Activated naive CD4-positive, alpha-beta T cell treated with anti-CD3 and anti-CD28 coated beads for 36 hours (primary cell): ENCODE measurements at regions not wholly inside any gene's neighbourhood (a gene's known extent, or its start where the extent isn't known, plus 50 kb on each side); places are given as distances from the start of the nearest gene placed in this dataset.
"Not testable (repeated sequence)": the region's sequence is repeated elsewhere in the genome, so short reads cannot be mapped to it uniquely, and the experiment has no call there.

ENCODE experiments used
- CTCF ChIA-PET: fragments of 350-600 bp; sonication (Branson Sonifier 250); formaldehyde crosslinking; loops from one replicate; lab custom pipeline; 2021; ENCODE audit warnings: antibody characterized with exemption; lab: Charles Lee
- DNase-seq: peaks from one replicate; pipeline ENCODE4 v3.0.0-alpha.2; 2020
- H3K27ac Mint-ChIP-seq: one replicate; pipeline ENCODE4 v1.8.0; 2021; ENCODE audit warnings: mild to moderate bottlenecking, mixed read lengths
- H3K27me3 Mint-ChIP-seq: one replicate; pipeline ENCODE4 v1.8.0; 2021; ENCODE audit warnings: low read depth, mixed read lengths
- H3K36me3 Mint-ChIP-seq: one replicate; pipeline ENCODE4 v1.8.0; 2021; ENCODE audit warnings: low read depth, mixed read lengths
- H3K4me1 Mint-ChIP-seq: one replicate; pipeline ENCODE4 v1.8.0; 2021; ENCODE audit warnings: low read depth, mixed read lengths
- H3K4me3 Mint-ChIP-seq: one replicate; pipeline ENCODE4 v1.8.0; 2021; ENCODE audit warnings: mild to moderate bottlenecking, moderate library complexity, mixed read lengths
- H3K9me3 Mint-ChIP-seq: one replicate; pipeline ENCODE4 v1.8.0; 2021; ENCODE audit warnings: mixed read lengths
- intact Hi-C: fragments of 100-400 bp; cut with micrococcal nuclease; formaldehyde crosslinking; loops from one replicate; pipeline ENCODE4 v1.15.1; 2023

DNA sequence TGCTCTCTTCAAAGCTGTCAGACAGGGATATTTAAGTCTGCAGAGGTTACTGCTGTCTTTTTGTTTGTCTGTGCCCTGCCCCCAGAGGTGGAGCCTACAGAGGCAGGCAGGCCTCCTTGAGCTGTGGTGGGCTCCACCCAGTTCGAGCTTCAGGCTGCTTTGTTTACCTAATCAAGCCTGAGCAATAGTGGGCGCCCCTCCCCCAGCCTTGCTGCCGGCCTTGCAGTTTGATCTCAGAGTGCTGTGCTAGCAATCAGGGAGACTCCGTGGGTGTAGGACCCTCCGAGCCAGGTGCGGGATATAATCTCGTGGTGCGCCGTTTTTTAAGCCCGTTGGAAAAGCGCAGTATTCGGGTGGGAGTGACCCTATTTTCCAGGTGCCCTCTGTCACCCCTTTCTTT, 217.3 kb upstream of the PLPP4 start:
- H3K4me3 Mint-ChIP-seq, intact Hi-C loops, H3K4me1 Mint-ChIP-seq, H3K27ac Mint-ChIP-seq, H3K27me3 Mint-ChIP-seq, DNase-seq, H3K9me3 Mint-ChIP-seq, H3K36me3 Mint-ChIP-seq: not testable (repeated sequence)
- CTCF ChIA-PET, result interaction anchor here (0.6 kb wide), 1 partner anchor 112 kb away, joined by 6 read pairs; no protein-coding TSS in a partner anchor

DNA sequence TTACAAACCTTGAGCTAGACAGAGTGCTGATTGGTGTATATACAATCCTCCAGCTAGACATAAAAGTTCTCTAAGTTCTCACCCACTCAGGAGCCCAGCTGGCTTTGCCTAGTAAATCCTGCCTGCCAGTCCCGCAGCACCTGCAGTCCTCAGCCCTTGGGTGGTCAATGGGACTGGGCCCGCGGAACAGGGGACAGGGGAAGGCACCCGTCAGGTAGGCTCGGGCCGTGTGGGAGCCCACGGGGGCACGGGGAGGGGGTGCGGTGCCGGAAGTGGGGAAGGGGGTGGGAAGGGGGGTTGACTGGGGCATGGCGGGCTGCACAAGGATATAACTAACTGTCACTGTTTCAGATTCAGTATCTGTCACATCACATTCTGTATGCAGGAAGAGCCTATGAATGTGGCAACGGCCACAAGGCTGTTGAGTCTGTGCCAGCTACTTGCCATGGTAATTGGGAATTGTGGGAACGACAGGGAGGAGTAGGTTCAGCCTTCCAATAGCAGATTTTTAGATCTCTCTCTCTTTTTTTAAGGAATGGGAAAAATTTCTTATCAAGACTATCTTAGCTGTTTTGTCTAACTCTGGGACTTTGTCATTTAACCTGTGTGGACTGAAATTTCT, 205.1 kb upstream of the PLPP4 start:
- H3K27me3 Mint-ChIP-seq, result peaks cover 5% of the 10 kb centered on the region
- H3K36me3 Mint-ChIP-seq, result no peaks in the 10 kb centered on the region
- H3K4me3 Mint-ChIP-seq, result no peak overlapping the region
- DNase-seq, result no peak
- CTCF ChIA-PET, result no interaction called here
- H3K27ac Mint-ChIP-seq, result no peak overlapping the region
- intact Hi-C loops, result no loop called here
- no peaks in the 10 kb centered on the region for H3K4me1 Mint-ChIP-seq
- no peaks in the 10 kb centered on the region for H3K9me3 Mint-ChIP-seq

DNA sequence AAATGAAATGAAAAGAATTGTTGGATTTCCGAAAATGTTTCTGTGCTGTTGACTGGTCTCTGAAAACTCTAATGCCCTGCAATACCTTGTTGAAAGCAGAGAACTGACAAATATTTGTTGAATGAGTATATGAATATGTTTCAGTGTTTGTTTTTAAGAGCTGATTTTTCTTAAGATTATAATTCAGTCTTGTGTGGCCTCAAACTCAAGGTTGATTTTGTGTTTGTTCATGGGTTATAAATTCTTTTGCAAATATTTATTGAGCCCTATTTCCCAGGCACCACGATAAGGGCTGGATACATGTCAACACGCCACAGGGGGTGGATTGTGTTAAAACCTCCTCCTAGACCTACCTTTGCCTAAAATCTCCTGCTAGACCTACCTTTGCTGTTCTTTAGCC, 203.9 kb upstream of the PLPP4 start:
- Mint-ChIP-seq H3K4me3 (no peak overlapping the region), H3K36me3 (no peaks in the 10 kb centered on the region), H3K27me3 (peaks cover 5% of the 10 kb centered on the region), H3K27ac (no peak overlapping the region), H3K9me3 (no peaks in the 10 kb centered on the region), H3K4me1 (no peaks in the 10 kb centered on the region)
- no peak for DNase-seq
- intact Hi-C loops, result no loop called here
- CTCF ChIA-PET, result no interaction called here

DNA sequence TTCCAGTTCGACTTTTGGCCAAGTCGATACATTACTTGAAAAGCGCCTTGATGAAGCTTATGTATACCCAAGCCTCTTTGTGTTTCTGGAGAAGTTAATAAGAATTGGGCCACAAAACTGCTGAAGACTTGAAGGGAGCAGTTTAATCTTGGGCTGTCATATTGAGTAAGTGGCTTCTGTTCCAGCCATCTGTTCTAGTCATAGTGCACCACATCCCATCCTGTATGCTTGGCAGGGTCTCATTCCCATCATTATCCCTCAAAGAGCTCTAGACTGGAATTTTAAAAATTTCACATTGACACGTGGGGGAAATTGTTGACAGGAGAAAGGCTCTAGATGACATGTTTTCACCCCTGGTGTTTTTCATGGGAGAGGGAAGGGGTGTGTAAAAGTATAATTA, 196.6 kb upstream of the PLPP4 start:
- H3K27me3 Mint-ChIP-seq, result peaks cover 2% of the 10 kb centered on the region
- intact Hi-C loops, result no loop called here
- CTCF ChIA-PET, result no interaction called here

DNA sequence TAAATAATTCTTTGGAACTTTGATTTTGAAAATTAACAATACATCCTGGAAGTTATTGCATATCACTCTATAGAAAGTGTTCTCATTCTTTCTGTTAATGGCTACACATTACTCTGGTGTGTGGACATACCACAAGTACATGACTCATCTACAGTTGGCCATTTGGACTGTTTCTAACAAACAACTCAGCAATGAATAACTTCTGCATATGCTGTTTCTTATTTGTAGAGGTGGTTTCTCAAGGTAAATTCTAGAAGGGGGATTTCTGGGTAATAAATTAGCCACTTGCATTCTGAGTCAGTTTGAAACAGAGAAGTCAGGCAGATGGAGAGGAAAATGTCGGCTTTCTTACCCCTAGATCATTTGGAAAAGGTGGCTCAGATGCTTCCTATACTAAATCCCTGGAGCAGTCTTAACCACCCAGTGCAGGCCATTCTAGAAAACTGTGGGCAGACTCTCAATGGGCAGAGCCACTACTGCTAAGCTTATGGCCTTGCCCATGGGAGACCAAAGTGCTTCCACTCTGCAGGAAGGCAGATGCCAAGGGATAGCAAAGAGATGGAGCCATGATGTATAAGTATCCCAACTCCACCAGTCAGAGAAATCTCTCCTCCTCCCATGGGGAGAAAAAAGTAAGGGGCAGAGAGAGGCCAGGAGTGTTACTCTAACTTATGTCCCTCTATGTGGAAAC, 194.0 kb upstream of the PLPP4 start:
- CTCF ChIA-PET, result no interaction called here
- Mint-ChIP-seq H3K36me3 (no peaks in the 10 kb centered on the region), H3K4me1 (no peaks in the 10 kb centered on the region), H3K27me3 (no peaks in the 10 kb centered on the region), H3K4me3 (no peak overlapping the region), H3K9me3 (no peaks in the 10 kb centered on the region), H3K27ac (no peak overlapping the region)
- intact Hi-C loops, result no loop called here
- DNase-seq, result no peak

More for the DNA sequence above, 196.6 kb upstream of the PLPP4 start:
- no peak overlapping the region for H3K27ac Mint-ChIP-seq
- no peaks in the 10 kb centered on the region for H3K9me3 Mint-ChIP-seq
- no peak overlapping the region for H3K4me3 Mint-ChIP-seq
- no peaks in the 10 kb centered on the region for H3K4me1 Mint-ChIP-seq
- no peak for DNase-seq
- H3K36me3 Mint-ChIP-seq, result no peaks in the 10 kb centered on the region

DNA sequence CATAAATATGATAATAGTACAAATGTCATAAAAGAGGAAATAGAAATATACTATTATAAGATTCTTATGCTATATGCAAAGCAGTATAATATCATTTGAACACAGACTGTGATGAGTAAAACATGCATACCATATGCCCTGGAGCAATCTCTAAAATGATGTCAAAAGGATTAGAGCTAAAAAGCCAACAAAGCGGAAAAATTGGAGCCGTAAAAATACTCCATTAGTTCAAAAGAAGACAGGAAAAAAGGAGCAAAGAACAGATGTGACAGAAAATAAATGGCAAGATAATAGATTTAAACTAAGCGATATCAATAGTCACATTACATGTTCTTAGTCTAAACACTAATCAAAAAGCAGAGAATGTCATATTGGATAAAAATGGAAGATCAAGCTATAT, 191.0 kb upstream of the PLPP4 start:
- Mint-ChIP-seq H3K9me3 (no peaks in the 10 kb centered on the region), H3K36me3 (no peaks in the 10 kb centered on the region), H3K27me3 (no peaks in the 10 kb centered on the region), H3K4me1 (no peaks in the 10 kb centered on the region), H3K4me3 (no peak overlapping the region), H3K27ac (no peak overlapping the region)
- DNase-seq, result no peak
- CTCF ChIA-PET, result no interaction called here
- intact Hi-C loops, result no loop called here

DNA sequence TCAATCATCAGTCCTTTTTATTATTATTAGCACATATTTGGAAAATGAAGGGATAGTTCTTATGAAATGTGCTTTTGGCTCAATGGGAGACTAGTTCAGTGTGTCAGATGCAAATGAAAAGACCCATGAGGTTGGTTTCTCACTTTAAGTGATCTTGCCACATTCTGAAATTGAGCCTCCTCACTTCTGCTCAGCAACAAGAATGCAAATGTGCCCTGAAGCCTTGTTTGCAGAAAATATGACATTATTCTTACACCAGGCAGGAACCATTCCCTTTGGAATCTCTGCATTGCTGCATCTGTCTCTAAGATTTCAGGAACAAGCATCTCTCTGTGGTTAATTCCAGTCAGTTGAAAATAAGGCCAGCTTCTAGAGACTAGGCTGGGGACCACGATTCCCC, 186.1 kb upstream of the PLPP4 start:
- H3K27me3 Mint-ChIP-seq, result peaks cover 5% of the 10 kb centered on the region
- no peak overlapping the region for H3K27ac Mint-ChIP-seq
- intact Hi-C loops, result no loop called here
- DNase-seq, result no peak
- CTCF ChIA-PET, result no interaction called here
- no peaks in the 10 kb centered on the region for H3K4me1 Mint-ChIP-seq
- no peaks in the 10 kb centered on the region for H3K9me3 Mint-ChIP-seq
- no peaks in the 10 kb centered on the region for H3K36me3 Mint-ChIP-seq
- no peak overlapping the region for H3K4me3 Mint-ChIP-seq

DNA sequence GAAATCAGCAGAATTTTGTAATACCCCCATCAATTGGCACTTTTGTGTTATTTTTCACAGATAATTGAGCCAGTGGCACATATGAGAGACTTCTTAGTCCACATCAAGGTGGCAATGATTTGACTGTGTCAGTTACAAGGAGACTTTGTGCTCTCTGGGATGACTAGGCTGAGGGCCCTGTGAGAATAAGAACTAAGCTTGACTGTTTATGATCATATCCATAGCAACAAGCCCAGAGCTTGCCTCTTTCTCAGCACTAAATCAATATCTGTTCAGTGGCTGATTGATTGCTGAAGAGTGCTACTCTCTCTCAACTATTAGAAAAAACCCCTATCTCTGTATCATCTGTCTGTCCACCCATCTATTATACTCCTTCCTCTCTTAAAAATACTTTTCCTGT, 185.3 kb upstream of the PLPP4 start:
- H3K27ac Mint-ChIP-seq, result no peak overlapping the region
- no peak for DNase-seq
- intact Hi-C loops, result no loop called here
- H3K27me3 Mint-ChIP-seq, result peaks cover 8% of the 10 kb centered on the region
- CTCF ChIA-PET, result no interaction called here
- no peaks in the 10 kb centered on the region for H3K9me3 Mint-ChIP-seq
- no peak overlapping the region for H3K4me3 Mint-ChIP-seq
- H3K36me3 Mint-ChIP-seq, result no peaks in the 10 kb centered on the region
- no peaks in the 10 kb centered on the region for H3K4me1 Mint-ChIP-seq

DNA sequence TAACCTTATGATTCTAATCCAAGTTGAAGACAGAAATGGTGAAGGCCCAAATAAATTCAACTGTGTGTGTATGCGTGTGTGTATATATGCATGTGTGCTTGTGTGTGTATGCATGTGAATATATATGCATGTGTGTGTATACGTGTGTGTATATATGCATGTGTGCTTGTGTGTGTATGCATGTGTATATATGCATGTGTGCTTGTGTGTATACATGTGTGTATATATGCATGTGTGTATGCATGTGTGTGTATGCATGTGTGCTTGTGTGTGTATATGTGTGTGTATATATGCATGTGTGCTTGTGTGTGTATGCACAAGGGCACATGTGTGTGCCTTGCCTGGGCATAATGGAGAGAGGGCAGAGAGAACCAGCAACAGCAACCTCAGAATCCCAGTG, 184.7 kb upstream of the PLPP4 start:
- DNase-seq, result no peak
- intact Hi-C loops, result no loop called here
- Mint-ChIP-seq H3K9me3 (no peaks in the 10 kb centered on the region), H3K27ac (no peak overlapping the region), H3K4me1 (no peaks in the 10 kb centered on the region), H3K36me3 (no peaks in the 10 kb centered on the region), H3K4me3 (no peak overlapping the region), H3K27me3 (peaks cover 11% of the 10 kb centered on the region)
- CTCF ChIA-PET, result interaction anchor here (1.1 kb wide), 1 partner anchor 11 kb away, joined by 3 read pairs; no protein-coding TSS in a partner anchor

DNA sequence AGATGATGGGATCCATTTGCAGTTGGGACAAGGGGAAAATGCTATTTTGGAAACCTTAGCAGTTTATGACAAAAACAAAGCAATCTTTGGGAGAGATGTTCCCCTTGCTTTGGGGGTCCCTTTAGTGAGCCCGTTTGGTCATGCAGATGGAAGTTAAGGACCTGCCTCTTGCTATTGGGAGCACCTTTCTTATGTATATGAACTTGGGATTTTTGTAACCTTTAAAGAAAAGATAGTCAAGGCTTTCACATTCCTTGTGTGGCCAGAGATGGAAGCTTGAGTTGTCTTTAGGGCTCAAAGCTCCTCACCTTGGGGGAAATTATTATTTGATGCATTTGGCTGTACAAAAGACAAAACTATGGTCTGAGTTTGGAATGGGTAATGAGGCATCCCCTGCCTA, 179.0 kb upstream of the PLPP4 start:
- no peak for DNase-seq
- Mint-ChIP-seq H3K9me3 (no peaks in the 10 kb centered on the region), H3K27ac (no peak overlapping the region), H3K36me3 (no peaks in the 10 kb centered on the region), H3K4me3 (no peak overlapping the region), H3K27me3 (peaks cover 14% of the 10 kb centered on the region), H3K4me1 (no peaks in the 10 kb centered on the region)
- intact Hi-C loops, result no loop called here
- CTCF ChIA-PET, result no interaction called here

DNA sequence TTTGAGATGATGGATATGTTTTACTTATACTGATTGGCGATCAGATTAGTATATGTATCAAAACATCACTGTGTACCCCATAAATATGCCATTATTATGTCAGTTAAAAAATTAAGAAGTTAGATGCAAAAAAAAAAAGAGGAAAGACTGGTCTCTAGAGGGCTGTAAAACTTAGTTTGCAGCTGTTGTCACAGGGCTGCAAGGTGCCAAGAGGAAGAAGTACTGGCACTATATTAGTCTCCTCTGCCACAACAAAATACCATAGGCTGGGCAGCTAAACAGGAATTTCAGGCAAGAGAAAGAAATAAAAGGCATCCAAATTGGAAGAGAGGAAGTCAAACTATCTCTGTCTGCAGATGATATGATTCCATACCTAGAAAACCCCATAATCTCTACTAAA, 177.8 kb upstream of the PLPP4 start:
- DNase-seq, result no peak
- H3K4me1 Mint-ChIP-seq, result no peaks in the 10 kb centered on the region
- H3K9me3 Mint-ChIP-seq, result no peaks in the 10 kb centered on the region
- intact Hi-C loops, result no loop called here
- H3K36me3 Mint-ChIP-seq, result no peaks in the 10 kb centered on the region
- CTCF ChIA-PET, result no interaction called here
- H3K27ac Mint-ChIP-seq, result no peak overlapping the region
- no peak overlapping the region for H3K4me3 Mint-ChIP-seq
- H3K27me3 Mint-ChIP-seq, result peaks cover 10% of the 10 kb centered on the region

DNA sequence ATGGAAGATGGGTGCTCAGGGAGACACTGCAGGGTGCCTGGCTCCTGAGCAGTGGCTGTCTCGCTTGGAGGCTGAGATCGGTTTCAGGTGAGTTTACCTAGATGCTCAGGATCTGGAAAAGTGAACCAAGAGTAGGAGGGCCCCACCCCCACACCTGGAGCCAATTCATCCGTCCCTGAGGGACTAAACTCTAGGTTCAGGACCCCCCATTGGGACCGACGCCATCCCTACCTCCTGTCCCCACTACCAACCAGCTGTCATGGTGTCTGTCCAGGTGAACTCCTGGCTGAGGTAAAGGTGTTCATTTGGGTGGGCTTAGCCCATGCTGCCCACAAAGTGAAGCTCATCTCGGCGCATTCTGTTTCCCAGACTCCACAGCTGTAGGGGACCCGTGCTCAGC, 174.6 kb upstream of the PLPP4 start:
- CTCF ChIA-PET, result no interaction called here
- no peak for DNase-seq

DNA sequence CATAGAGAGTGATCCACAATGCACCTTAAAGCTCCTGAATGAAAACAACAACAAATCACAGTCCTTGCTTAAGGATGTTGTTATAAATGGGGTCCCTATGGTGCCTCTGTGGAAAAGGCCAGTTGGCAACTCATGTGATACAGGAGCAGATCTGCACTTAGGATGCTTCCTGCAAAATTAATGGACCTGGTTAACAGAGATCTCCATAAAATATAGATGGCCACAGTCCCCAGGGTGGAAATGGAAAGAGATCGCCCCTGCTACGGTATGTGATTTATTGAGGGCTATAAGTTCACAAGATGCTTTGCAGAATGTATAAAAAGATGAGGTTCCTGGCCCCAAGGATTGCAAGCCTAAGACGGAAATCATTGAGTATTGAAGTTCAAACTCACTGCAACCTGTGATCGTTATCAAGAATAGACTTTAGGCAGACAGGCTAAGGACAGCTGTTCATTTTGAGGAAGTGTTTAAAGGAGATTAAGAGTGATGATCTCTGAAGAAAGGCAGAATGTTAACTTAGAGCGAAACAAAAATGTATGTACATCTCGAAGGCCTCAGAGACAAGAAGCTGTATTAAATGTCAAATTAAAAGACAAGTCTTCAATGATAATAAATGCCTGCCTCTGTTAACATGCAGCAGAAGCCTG, 174.1 kb upstream of the PLPP4 start:
- no peak for DNase-seq
- CTCF ChIA-PET, result interaction anchor here (0.9 to 1.7 kb wide), 2 partner anchors 10 to 80 kb away, joined by 3 to 4 read pairs; no protein-coding TSS in a partner anchor
- intact Hi-C loops, result no loop called here
- H3K4me1 Mint-ChIP-seq, result no peaks in the 10 kb centered on the region
- no peaks in the 10 kb centered on the region for H3K36me3 Mint-ChIP-seq
- H3K9me3 Mint-ChIP-seq, result no peaks in the 10 kb centered on the region
- H3K27ac Mint-ChIP-seq, result no peak overlapping the region
- H3K27me3 Mint-ChIP-seq, result peaks cover 3% of the 10 kb centered on the region
- H3K4me3 Mint-ChIP-seq, result no peak overlapping the region

More for the DNA sequence above, 174.6 kb upstream of the PLPP4 start:
- Mint-ChIP-seq H3K9me3 (no peaks in the 10 kb centered on the region), H3K4me1 (no peaks in the 10 kb centered on the region), H3K27me3 (peaks cover 3% of the 10 kb centered on the region), H3K4me3 (no peak overlapping the region), H3K36me3 (no peaks in the 10 kb centered on the region), H3K27ac (no peak overlapping the region)
- intact Hi-C loops, result no loop called here
